ENCODE measurements at regions not wholly inside any gene's neighbourhood (a gene's known extent, or its start where the extent isn't known, plus 50 kb on each side); places are given as distances from the start of the nearest gene placed in this dataset.

DNA sequence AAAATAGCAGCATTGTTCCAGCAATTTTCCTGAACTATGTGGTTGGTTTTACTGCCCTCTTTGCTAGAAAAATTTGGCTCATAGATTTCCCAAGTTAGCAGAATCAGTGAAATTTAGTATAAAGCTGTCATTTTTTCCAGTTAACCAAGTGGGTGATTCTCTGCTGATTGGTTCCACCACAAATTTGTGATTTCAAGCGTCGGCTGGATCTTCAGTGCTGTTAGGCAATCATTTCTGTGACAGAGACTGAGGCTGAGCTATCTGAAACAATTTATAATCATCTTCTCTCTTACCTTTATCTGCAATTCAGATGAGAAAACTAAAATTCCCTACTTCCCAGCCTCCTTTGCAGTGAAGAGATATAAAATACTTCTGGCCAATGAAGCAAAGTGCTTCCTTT lies 68.6 kb upstream of the OTUD4 start:
- TF ChIP-seq, protein P1, sequence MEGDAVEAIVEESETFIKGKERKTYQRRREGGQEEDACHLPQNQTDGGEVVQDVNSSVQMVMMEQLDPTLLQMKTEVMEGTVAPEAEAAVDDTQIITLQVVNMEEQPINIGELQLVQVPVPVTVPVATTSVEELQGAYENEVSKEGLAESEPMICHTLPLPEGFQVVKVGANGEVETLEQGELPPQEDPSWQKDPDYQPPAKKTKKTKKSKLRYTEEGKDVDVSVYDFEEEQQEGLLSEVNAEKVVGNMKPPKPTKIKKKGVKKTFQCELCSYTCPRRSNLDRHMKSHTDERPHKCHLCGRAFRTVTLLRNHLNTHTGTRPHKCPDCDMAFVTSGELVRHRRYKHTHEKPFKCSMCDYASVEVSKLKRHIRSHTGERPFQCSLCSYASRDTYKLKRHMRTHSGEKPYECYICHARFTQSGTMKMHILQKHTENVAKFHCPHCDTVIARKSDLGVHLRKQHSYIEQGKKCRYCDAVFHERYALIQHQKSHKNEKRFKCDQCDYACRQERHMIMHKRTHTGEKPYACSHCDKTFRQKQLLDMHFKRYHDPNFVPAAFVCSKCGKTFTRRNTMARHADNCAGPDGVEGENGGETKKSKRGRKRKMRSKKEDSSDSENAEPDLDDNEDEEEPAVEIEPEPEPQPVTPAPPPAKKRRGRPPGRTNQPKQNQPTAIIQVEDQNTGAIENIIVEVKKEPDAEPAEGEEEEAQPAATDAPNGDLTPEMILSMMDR (IDR thresholded peaks at IDR 0.05): no peak
- no peak for TF ChIP-seq POLR2A (IDR thresholded peaks at IDR 0.05)
